Esophagus mucosa (tissue), 1 donor: ENCODE measurements at regions not wholly inside any gene's neighbourhood (a gene's known extent, or its start where the extent isn't known, plus 50 kb on each side); places are given as distances from the start of the nearest gene placed in this dataset.

Experiments used
- ATAC-seq: fragments of 200-7000 bp; cut with Tn5 transposase; one replicate; pipeline ENCODE4 v1.9.1; 2020
- donor health status: DM: yes; HTN: yes; CAD: no.

GRCh38 chr12:82634495-82635258 is 52.0 kb upstream of the TMTC2 start:
- peak; percentile 36 for ATAC-seq

- peak; percentile 41 for ATAC-seq
These were observed 51.4 kb upstream of the TMTC2 start for GRCh38 chr12:82635263-82635662.
